HG03095 (cell line): ENCODE measurements at regions not wholly inside any gene's neighbourhood (a gene's known extent, or its start where the extent isn't known, plus 50 kb on each side); places are given as distances from the start of the nearest gene placed in this dataset.

ENCODE experiments used
- ATAC-seq: cut with Tn5 transposase; IDR thresholded peaks from one replicate; pipeline ENCODE4 v1.9.1; 2021; ENCODE audit warnings: moderate library complexity; ENCODE audit not compliant: unreplicated experiment

- ATAC-seq: no peak
Observed at GRCh38 chr18:61949946-61950345, 57.1 kb upstream of the RNF152 start.

GRCh38 chr18:61948846-61949438 lies 56.1 kb upstream of the RNF152 start:
- ATAC-seq: no peak

- no peak for ATAC-seq
Observed at GRCh38 chr18:61948281-61948741, 55.5 kb upstream of the RNF152 start.

- no peak for ATAC-seq
Observed at GRCh38 chr18:61946449-61946848, 53.6 kb upstream of the RNF152 start.

GRCh38 chr18:61943175-61943964 lies 50.6 kb upstream of the RNF152 start:
- no peak for ATAC-seq
